K562 (cell line): ENCODE measurements at regions not wholly inside any gene's neighbourhood (a gene's known extent, or its start where the extent isn't known, plus 50 kb on each side); places are given as distances from the start of the nearest gene placed in this dataset.
"Not testable (repeated sequence)": the region's sequence is repeated elsewhere in the genome, so short reads cannot be mapped to it uniquely, and the experiment has no call there.

ENCODE experiments used
- ATAC-seq: fragments of 200-7000 bp; cut with Tn5 transposase; 3 replicates; pipeline ENCODE4 v1.9.1; 2020; ENCODE audit warnings: moderate library complexity
- BruUV-seq: library from RNA; stranded (reverse); fragments of 400-500 nt; replicated peaks from 2 replicates; lab custom pipeline; 2021; lab: Mats Ljungman, UMichigan
- CTCF ChIA-PET: fragments of 300-600 bp; formaldehyde crosslinking; extraction: SDS; loops from one replicate; lab custom pipeline; 2021; ENCODE audit warnings: low intra/inter-chr PET ratio; lab: Yijun Ruan, JAX
- POLR2A ChIA-PET: fragments of 300-600, 350-650 bp; sonication (Branson Sonifier 250); formaldehyde crosslinking; extraction: SDS; loops from one replicate; lab custom pipeline; 2021; ENCODE audit warnings: antibody characterized with exemption, inconsistent platforms; lab: Yijun Ruan, JAX
- DNase-seq, 4 experiments: peaks; one replicate each; pipeline versions ENCODE4 v3.0.0 to v3.0.0-alpha.2; 2011 to 2018; ENCODE audit warnings: low spot score in 3 of 4, mixed read lengths in 3 of 4; ENCODE audit errors: extremely low read depth in 1 of 4
- FAIRE-seq: peaks from 2 replicates; lab custom pipeline; 2011; peaks lifted over from hg19 to GRCh38; lab: Jason Lieb, UNC
- H2AFZ ChIP-seq: 2 replicates; pipeline ENCODE4 v1.6.0; 2011; ENCODE audit warnings: low read depth, low read length, control low read depth, inconsistent platforms
- H3K27ac ChIP-seq: fragments of 200-600 bp; 3 replicates; pipeline ENCODE4 v1.8.0; 2011; ENCODE audit warnings: low read depth, mild to moderate bottlenecking, control low read depth, inconsistent platforms, low read length, moderate library complexity, mixed read lengths; ENCODE audit errors: extremely low read depth
- H3K27me3 ChIP-seq, 2 experiments: fragments of 300-600 bp in 1 of 2; 2 replicates in 1 of 2; 3 replicates in 1 of 2; pipeline versions ENCODE4 v1.6.0 to v1.8.0; 2011; ENCODE audit warnings: inconsistent platforms in 2 of 2, low read length in 2 of 2, mild to moderate bottlenecking in 1 of 2, mixed read lengths in 1 of 2, moderate library complexity in 1 of 2; ENCODE audit not compliant: control insufficient read depth in 2 of 2, insufficient read depth in 2 of 2
- H3K36me3 ChIP-seq: fragments of 300-600 bp; 3 replicates; pipeline ENCODE4 v1.8.0; 2011; ENCODE audit warnings: mild to moderate bottlenecking, low read length, inconsistent platforms; ENCODE audit not compliant: control insufficient read depth, insufficient read depth
- H3K4me1 ChIP-seq, 2 experiments: fragments of 200-600 bp in 1 of 2; replicated peaks in 1 of 2; 2 replicates in 1 of 2; 3 replicates in 1 of 2; pipeline versions ENCODE4 v1.5.1 to v1.8.0; 2011; ENCODE audit warnings: inconsistent platforms in 2 of 2, low read length in 2 of 2, mild to moderate bottlenecking in 1 of 2, mixed read lengths in 1 of 2, moderate library complexity in 1 of 2; ENCODE audit not compliant: control insufficient read depth in 2 of 2, insufficient read depth in 2 of 2
- H3K4me2 ChIP-seq: 2 replicates; pipeline ENCODE4 v1.6.1; 2011; ENCODE audit warnings: low read length, control low read depth, inconsistent platforms, mixed read lengths; ENCODE audit not compliant: insufficient read depth
- H3K4me3 ChIP-seq: fragments of 200-600 bp; sonication (generic), shearing (Covaris generic); 2 replicates; pipeline ENCODE4 v1.5.1; 2016; ENCODE audit warnings: control low read depth, inconsistent platforms
- H3K79me2 ChIP-seq: fragments of 200-600 bp; 3 replicates; pipeline ENCODE4 v1.8.0; 2011; ENCODE audit warnings: low read length, inconsistent platforms; ENCODE audit not compliant: control insufficient read depth, insufficient read depth
- H3K9ac ChIP-seq, 2 experiments: 2 replicates each; pipeline versions ENCODE4 v1.6.0 to v1.6.1; 2011; ENCODE audit warnings: low read depth in 2 of 2, low read length in 2 of 2, control low read depth in 1 of 2, inconsistent platforms in 1 of 2, mild to moderate bottlenecking in 1 of 2, mixed read lengths in 1 of 2; ENCODE audit not compliant: insufficient read depth in 1 of 2
- H3K9me1 ChIP-seq: one replicate; pipeline ENCODE4 v1.6.0; 2011; ENCODE audit warnings: inconsistent platforms, mild to moderate bottlenecking, low read length, moderate library complexity; ENCODE audit not compliant: control insufficient read depth, insufficient read depth
- H3K9me3 ChIP-seq: replicated peaks from 2 replicates; pipeline ENCODE4 v1.5.1; 2011; ENCODE audit warnings: low read depth, low read length, inconsistent platforms; ENCODE audit not compliant: control insufficient read depth, insufficient read depth
- H4K20me1 ChIP-seq: replicated peaks from 2 replicates; pipeline ENCODE4 v1.6.1; 2011; ENCODE audit warnings: low read length, inconsistent platforms, mixed read lengths; ENCODE audit not compliant: control insufficient read depth, insufficient read depth
- CBX1 ChIP-seq: sonication (generic); IDR thresholded peaks from 2 replicates; pipeline ENCODE4 v1.6.1; 2016; ENCODE audit warnings: antibody characterized with exemption, low read depth, mild to moderate bottlenecking
- DACH1 ChIP-seq: fragments of 450-650 bp; IDR thresholded peaks from 2 replicates; pipeline ENCODE4 v1.6.1; 2018; ENCODE audit not compliant: partially characterized antibody
- PHF21A ChIP-seq: fragments of 450-650 bp; IDR thresholded peaks from 2 replicates; pipeline ENCODE4 v1.6.1; 2017; ENCODE audit warnings: low read depth, borderline replicate concordance
- ZNF408 ChIP-seq: fragments of 250-450 bp; sonication (Bioruptor Pico); IDR thresholded peaks from 2 replicates; pipeline ENCODE4 v1.4.0; 2020; ENCODE audit warnings: low read depth, mild to moderate bottlenecking, moderate library complexity
- ZNF696 ChIP-seq: fragments of 250-450 bp; sonication (Bioruptor Pico); conservative IDR thresholded peaks from 2 replicates; pipeline ENCODE4 v1.4.0; 2020; ENCODE audit warnings: mild to moderate bottlenecking, moderate library complexity
- WGBS: fragments of 100-300 bp; shearing (Covaris generic); methylation state at CpG from one replicate; pipeline ENCODE4 v1.1.6; 2016; ENCODE audit warnings: low coverage, mixed read lengths; ENCODE audit not compliant: insufficient coverage; ENCODE audit errors: missing lambda C conversion rate; 5-methylcytosine and 5-hydroxymethylcytosine counted together
- in situ Hi-C: fragments of 300-500 bp; cut with MboI; formaldehyde crosslinking; loops from 4 replicates; pipeline ENCODE4 v1.15.0; 2018; ENCODE audit warnings: inconsistent platforms, mixed read lengths
- intact Hi-C: fragments of 100-400 bp; cut with micrococcal nuclease; formaldehyde crosslinking; loops from 2 replicates; pipeline ENCODE4 v1.14.2; 2022
- TF ChIP-seq, protein P1 (sequence below), 2 experiments: fragments of 450-650 bp in 1 of 2; sonication (generic) in 1 of 2; formaldehyde crosslinking in 1 of 2; IDR thresholded peaks; 2 replicates each; pipeline versions ENCODE4 v1.7.1 to v1.9.0; 2016 to 2022; ENCODE audit warnings: inconsistent platforms in 1 of 2, mild to moderate bottlenecking in 1 of 2, missing genetic modification reagents in 1 of 2

DNA sequence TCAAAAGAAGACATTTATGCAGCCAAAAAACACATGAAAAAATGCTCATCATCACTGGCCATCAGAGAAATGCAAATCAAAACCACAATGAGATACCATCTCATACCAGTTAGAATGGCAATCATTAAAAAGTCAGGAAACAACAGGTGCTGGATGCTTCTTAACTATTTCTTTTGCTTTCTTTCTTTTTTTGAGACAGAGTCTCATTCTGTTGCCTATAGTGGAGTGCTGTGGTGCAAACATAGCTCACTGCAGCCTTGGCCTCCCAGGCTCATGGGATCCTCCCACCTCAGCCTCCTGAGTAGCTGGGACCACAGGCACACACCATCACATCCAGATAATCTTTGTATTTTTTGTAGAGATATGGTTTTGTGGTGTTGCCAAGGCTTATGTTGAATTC, 387.7 kb downstream of the RAP2B start:
- H3K9ac ChIP-seq, H3K9me3 ChIP-seq, in situ Hi-C loops, H2AFZ ChIP-seq, H4K20me1 ChIP-seq, H3K27ac ChIP-seq, BruUV-seq, H3K27me3 ChIP-seq, intact Hi-C loops, H3K4me2 ChIP-seq, H3K79me2 ChIP-seq, POLR2A ChIA-PET, H3K36me3 ChIP-seq, H3K4me3 ChIP-seq, DNase-seq, ATAC-seq, FAIRE-seq, H3K4me1 ChIP-seq, CTCF ChIA-PET, H3K9me1 ChIP-seq: not testable (repeated sequence)

DNA sequence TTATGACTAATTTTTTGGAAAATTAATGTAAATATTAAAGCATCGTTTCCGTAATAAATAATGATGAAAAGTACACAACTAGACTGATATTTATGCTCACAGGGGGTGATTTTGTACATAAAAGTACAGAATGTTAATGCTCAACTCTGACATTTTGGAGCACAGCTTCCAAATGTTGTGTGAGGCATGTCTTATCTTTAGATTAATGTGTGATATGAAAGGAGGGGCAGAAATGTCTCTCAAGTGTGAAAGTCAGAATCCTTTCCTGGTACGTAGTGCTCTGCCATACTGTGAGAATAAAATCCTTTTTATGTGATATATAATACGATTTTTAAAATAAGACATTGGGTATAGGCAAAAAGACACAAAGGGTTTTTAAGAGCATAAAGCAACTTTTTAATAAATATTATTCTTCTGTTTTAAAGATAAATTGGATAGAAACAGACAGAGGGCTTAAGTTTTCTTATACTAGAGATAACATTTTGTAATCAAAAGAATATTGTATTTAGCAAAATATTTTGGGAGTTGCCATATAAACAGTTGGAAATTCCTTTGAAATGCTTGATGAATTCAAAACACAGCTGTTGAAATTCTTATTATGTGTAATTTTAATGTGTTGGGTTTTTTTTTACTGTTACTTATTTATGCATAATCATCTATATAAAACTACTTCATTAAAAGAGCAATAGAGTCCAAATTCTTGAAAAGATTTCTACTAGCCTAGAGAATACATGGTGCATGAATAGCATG, 389.7 kb downstream of the RAP2B start:
- no peaks in the 10 kb centered on the region for H3K27me3 ChIP-seq
- no peak overlapping the region for H3K27ac ChIP-seq
- no peaks in the 10 kb centered on the region for H3K79me2 ChIP-seq
- H3K9me1 ChIP-seq = no peaks in the 10 kb centered on the region
- ChIA-PET CTCF (no interaction called here), POLR2A (no interaction called here)
- DNase-seq (no peak), ATAC-seq (no peak), FAIRE-seq (no peak)
- no peak overlapping the region for H3K9ac ChIP-seq
- no peak overlapping the region for H3K4me3 ChIP-seq
- WGBS = 3% methylated on average over 4 of the region's 4 CpGs
- in situ Hi-C loops = no loop called here
- intact Hi-C loops = no loop called here
- H3K4me2 ChIP-seq = no peak overlapping the region
- H4K20me1 ChIP-seq = no peaks in the 10 kb centered on the region
- H2AFZ ChIP-seq = no peak overlapping the region
- H3K36me3 ChIP-seq = no peaks in the 10 kb centered on the region
- no peaks in the 10 kb centered on the region for H3K9me3 ChIP-seq
- no peaks in the 10 kb centered on the region; a peak in 1 of 5 replicates for H3K4me1 ChIP-seq
- no TSS peak for BruUV-seq
- TF ChIP-seq ZNF696 (CRISPR knock-in tag) (no peak), CBX1 (no peak), PHF21A (no peak), DACH1 (no peak), ZNF408 (CRISPR knock-in tag) (no peak)
- TF ChIP-seq, protein P1, sequence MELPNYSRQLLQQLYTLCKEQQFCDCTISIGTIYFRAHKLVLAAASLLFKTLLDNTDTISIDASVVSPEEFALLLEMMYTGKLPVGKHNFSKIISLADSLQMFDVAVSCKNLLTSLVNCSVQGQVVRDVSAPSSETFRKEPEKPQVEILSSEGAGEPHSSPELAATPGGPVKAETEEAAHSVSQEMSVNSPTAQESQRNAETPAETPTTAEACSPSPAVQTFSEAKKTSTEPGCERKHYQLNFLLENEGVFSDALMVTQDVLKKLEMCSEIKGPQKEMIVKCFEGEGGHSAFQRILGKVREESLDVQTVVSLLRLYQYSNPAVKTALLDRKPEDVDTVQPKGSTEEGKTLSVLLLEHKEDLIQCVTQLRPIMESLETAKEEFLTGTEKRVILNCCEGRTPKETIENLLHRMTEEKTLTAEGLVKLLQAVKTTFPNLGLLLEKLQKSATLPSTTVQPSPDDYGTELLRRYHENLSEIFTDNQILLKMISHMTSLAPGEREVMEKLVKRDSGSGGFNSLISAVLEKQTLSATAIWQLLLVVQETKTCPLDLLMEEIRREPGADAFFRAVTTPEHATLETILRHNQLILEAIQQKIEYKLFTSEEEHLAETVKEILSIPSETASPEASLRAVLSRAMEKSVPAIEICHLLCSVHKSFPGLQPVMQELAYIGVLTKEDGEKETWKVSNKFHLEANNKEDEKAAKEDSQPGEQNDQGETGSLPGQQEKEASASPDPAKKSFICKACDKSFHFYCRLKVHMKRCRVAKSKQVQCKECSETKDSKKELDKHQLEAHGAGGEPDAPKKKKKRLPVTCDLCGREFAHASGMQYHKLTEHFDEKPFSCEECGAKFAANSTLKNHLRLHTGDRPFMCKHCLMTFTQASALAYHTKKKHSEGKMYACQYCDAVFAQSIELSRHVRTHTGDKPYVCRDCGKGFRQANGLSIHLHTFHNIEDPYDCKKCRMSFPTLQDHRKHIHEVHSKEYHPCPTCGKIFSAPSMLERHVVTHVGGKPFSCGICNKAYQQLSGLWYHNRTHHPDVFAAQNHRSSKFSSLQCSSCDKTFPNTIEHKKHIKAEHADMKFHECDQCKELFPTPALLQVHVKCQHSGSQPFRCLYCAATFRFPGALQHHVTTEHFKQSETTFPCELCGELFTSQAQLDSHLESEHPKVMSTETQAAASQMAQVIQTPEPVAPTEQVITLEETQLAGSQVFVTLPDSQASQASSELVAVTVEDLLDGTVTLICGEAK (IDR thresholded peaks at IDR 0.05) = no peak
- TF ChIP-seq, protein P1 (CRISPR knock-in tag; IDR thresholded peaks at IDR 0.05) = no peak
